Mesenchymal stem cell (in vitro differentiated cells and primary cell): ENCODE measurements at regions not wholly inside any gene's neighbourhood (a gene's known extent, or its start where the extent isn't known, plus 50 kb on each side); places are given as distances from the start of the nearest gene placed in this dataset.

Experiments
- DNase-seq: peaks from one replicate; pipeline ENCODE4 v3.0.0-alpha.2; 2013
- H2AFZ ChIP-seq: one replicate; pipeline ENCODE4 v1.6.1; 2013; ENCODE audit warnings: low read depth, mild to moderate bottlenecking, control low read depth, inconsistent platforms, low read length, moderate library complexity
- H2AK5ac ChIP-seq: 2 replicates; pipeline ENCODE4 v1.6.1; 2013; ENCODE audit warnings: low read length, moderate library complexity, mild to moderate bottlenecking, inconsistent platforms; ENCODE audit not compliant: severe bottlenecking
- H2BK120ac ChIP-seq: one replicate; pipeline ENCODE4 v1.6.1; 2013; ENCODE audit warnings: low read depth, mild to moderate bottlenecking, inconsistent platforms, low read length, moderate library complexity
- H2BK12ac ChIP-seq, 2 experiments: one replicate each; pipeline ENCODE4 v1.6.1; 2013; ENCODE audit warnings: inconsistent platforms in 2 of 2, low read length in 2 of 2, mild to moderate bottlenecking in 2 of 2, moderate library complexity in 2 of 2, control low read depth in 1 of 2
- H2BK15ac ChIP-seq: one replicate; pipeline ENCODE4 v1.6.1; 2013; ENCODE audit warnings: mild to moderate bottlenecking, low read depth, inconsistent platforms; ENCODE audit not compliant: poor library complexity, severe bottlenecking
- H2BK5ac ChIP-seq: 2 replicates; pipeline ENCODE4 v1.6.1; 2013; ENCODE audit warnings: low read depth, mild to moderate bottlenecking, low read length, control low read depth, inconsistent platforms; ENCODE audit not compliant: poor library complexity, severe bottlenecking
- H3K14ac ChIP-seq, 2 experiments: one replicate each; pipeline ENCODE4 v1.6.1; 2013; ENCODE audit warnings: inconsistent platforms in 2 of 2, low read length in 2 of 2, control low read depth in 1 of 2, mild to moderate bottlenecking in 1 of 2, moderate library complexity in 1 of 2
- H3K18ac ChIP-seq, 2 experiments: one replicate each; pipeline ENCODE4 v1.6.1; 2013; ENCODE audit warnings: inconsistent platforms in 2 of 2, low read length in 2 of 2, control low read depth in 1 of 2, low read depth in 1 of 2, mild to moderate bottlenecking in 1 of 2
- H3K23ac ChIP-seq, 2 experiments: one replicate each; pipeline ENCODE4 v1.6.1; 2013; ENCODE audit warnings: inconsistent platforms in 2 of 2, low read length in 2 of 2, mild to moderate bottlenecking in 2 of 2, moderate library complexity in 2 of 2, control low read depth in 1 of 2
- H3K27ac ChIP-seq: 2 replicates; pipeline ENCODE4 v1.5.1; 2013; ENCODE audit warnings: mild to moderate bottlenecking, moderate library complexity, low read length, control low read depth, inconsistent platforms; ENCODE audit not compliant: poor library complexity, severe bottlenecking
- H3K27me3 ChIP-seq, 2 experiments: 2 replicates each; pipeline versions ENCODE4 v1.6.1 to v1.7.0; 2013; ENCODE audit warnings: low read length in 2 of 2, mild to moderate bottlenecking in 2 of 2, moderate library complexity in 2 of 2, control low read depth in 1 of 2, inconsistent platforms in 1 of 2; ENCODE audit not compliant: control insufficient read depth in 1 of 2, insufficient read depth in 1 of 2
- H3K36me3 ChIP-seq, 2 experiments: 2 replicates each; pipeline versions ENCODE4 v1.6.1 to v1.7.0; 2013; ENCODE audit warnings: low read length in 2 of 2, control low read depth in 1 of 2, inconsistent platforms in 1 of 2, low read depth in 1 of 2, mild to moderate bottlenecking in 1 of 2; ENCODE audit not compliant: insufficient read depth in 2 of 2, control insufficient read depth in 1 of 2
- H3K4ac ChIP-seq, 2 experiments: one replicate each; pipeline ENCODE4 v1.6.1; 2013; ENCODE audit warnings: inconsistent platforms in 2 of 2, low read length in 2 of 2, mild to moderate bottlenecking in 2 of 2, moderate library complexity in 2 of 2, control low read depth in 1 of 2, low read depth in 1 of 2
- H3K4me1 ChIP-seq: 2 replicates; pipeline ENCODE4 v1.6.1; 2013; ENCODE audit warnings: low read depth, low read length, control low read depth; ENCODE audit not compliant: control insufficient read depth, insufficient read depth
- H3K4me2 ChIP-seq: 2 replicates; pipeline ENCODE4 v1.6.1; 2013; ENCODE audit warnings: low read length, mild to moderate bottlenecking, inconsistent platforms; ENCODE audit not compliant: poor library complexity, severe bottlenecking
- H3K4me3 ChIP-seq, 2 experiments: 2 replicates each; pipeline versions ENCODE4 v1.5.1 to v1.7.0; 2013; ENCODE audit warnings: low read length in 2 of 2, mild to moderate bottlenecking in 2 of 2, control low read depth in 1 of 2, low read depth in 1 of 2; ENCODE audit not compliant: insufficient read depth in 1 of 2
- H3K79me1 ChIP-seq: replicated peaks from 2 replicates; pipeline ENCODE4 v1.6.1; 2013; ENCODE audit warnings: mild to moderate bottlenecking, control low read depth, low read length, inconsistent platforms; ENCODE audit not compliant: poor library complexity, severe bottlenecking
- H3K9ac ChIP-seq: 2 replicates; pipeline ENCODE4 v1.7.0; 2013; ENCODE audit warnings: mild to moderate bottlenecking, low read length, moderate library complexity
- H3K9me3 ChIP-seq: 2 replicates; pipeline ENCODE4 v1.7.0; 2013; ENCODE audit warnings: mild to moderate bottlenecking, low read length; ENCODE audit not compliant: control insufficient read depth
- H4K8ac ChIP-seq: one replicate; pipeline ENCODE4 v1.6.1; 2013; ENCODE audit warnings: inconsistent platforms, mild to moderate bottlenecking, low read length, moderate library complexity
- H4K91ac ChIP-seq: one replicate; pipeline ENCODE4 v1.6.1; 2013; ENCODE audit warnings: mild to moderate bottlenecking, low read length, inconsistent platforms
- WGBS: methylation state at CpG from one replicate; pipeline ENCODE4 v1.1.7; 2013; ENCODE audit warnings: mixed read lengths; 5-methylcytosine and 5-hydroxymethylcytosine counted together

DNA sequence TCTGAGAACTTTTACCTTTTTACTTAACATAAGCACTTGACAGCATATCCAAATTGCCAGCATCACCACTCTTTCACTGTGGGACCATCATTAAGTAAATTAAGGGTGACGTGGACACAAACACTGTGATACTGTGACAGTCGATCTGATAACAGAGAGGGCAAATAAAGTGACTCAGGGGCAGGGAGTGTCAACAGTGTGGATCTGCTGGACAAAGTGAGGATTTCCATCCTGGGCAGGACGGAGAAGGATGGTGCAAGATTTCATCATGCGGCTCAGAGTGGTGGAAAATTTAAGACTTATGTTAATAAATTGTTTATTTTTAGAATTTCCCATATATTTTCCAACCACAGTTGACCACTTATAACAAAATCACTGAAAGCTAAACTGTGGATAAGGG is 60.0 kb upstream of the WDFY2 start:
- no peak overlapping the region for H3K4me2 ChIP-seq
- H3K27me3 ChIP-seq = no peaks in the 10 kb centered on the region
- H3K18ac ChIP-seq = no peak overlapping the region
- no peak overlapping the region for H3K4ac ChIP-seq
- no peaks in the 10 kb centered on the region for H3K79me1 ChIP-seq
- no peaks in the 10 kb centered on the region for H3K9me3 ChIP-seq
- no peak overlapping the region for H2BK5ac ChIP-seq
- H3K23ac ChIP-seq = no peak overlapping the region
- no peak overlapping the region for H2BK120ac ChIP-seq
- H3K9ac ChIP-seq = no peak overlapping the region
- no peak overlapping the region for H4K8ac ChIP-seq
- no peak overlapping the region for H2BK15ac ChIP-seq
- no peak overlapping the region for H3K27ac ChIP-seq
- WGBS = 45% methylated on average over 3 of the region's 4 CpGs
- peak; percentile 61 for DNase-seq
- H3K36me3 ChIP-seq = no peaks in the 10 kb centered on the region
- no peak overlapping the region for H2AK5ac ChIP-seq
- H3K4me1 ChIP-seq = peaks cover 4% of the 10 kb centered on the region
- no peak overlapping the region for H2BK12ac ChIP-seq
- no peak overlapping the region for H2AFZ ChIP-seq
- H3K4me3 ChIP-seq = no peak overlapping the region
- H4K91ac ChIP-seq = no peak overlapping the region
- H3K14ac ChIP-seq = no peak overlapping the region

GRCh38 chr13:51524829-51525566 is 59.3 kb upstream of the WDFY2 start:
- no peak overlapping the region for H3K14ac ChIP-seq
- WGBS = 74% methylated on average over 4 of the region's 5 CpGs
- no peaks in the 10 kb centered on the region for H3K27me3 ChIP-seq
- no peak overlapping the region for H3K4me3 ChIP-seq
- no peak overlapping the region for H2AK5ac ChIP-seq
- H2BK5ac ChIP-seq = no peak overlapping the region
- H3K79me1 ChIP-seq = no peaks in the 10 kb centered on the region
- H2BK15ac ChIP-seq = no peak overlapping the region
- H2BK120ac ChIP-seq = no peak overlapping the region
- no peak overlapping the region for H3K4ac ChIP-seq
- H3K9ac ChIP-seq = no peak overlapping the region
- H2AFZ ChIP-seq = no peak overlapping the region
- H3K23ac ChIP-seq = no peak overlapping the region
- H3K18ac ChIP-seq = no peak overlapping the region
- H4K8ac ChIP-seq = no peak overlapping the region
- H3K9me3 ChIP-seq = no peaks in the 10 kb centered on the region
- H3K4me2 ChIP-seq = no peak overlapping the region
- H3K4me1 ChIP-seq = peaks cover 3% of the 10 kb centered on the region
- no peak overlapping the region for H3K27ac ChIP-seq
- no peaks in the 10 kb centered on the region for H3K36me3 ChIP-seq
- no peak overlapping the region for H2BK12ac ChIP-seq
- peak; percentile 65 for DNase-seq
- H4K91ac ChIP-seq = no peak overlapping the region

DNA sequence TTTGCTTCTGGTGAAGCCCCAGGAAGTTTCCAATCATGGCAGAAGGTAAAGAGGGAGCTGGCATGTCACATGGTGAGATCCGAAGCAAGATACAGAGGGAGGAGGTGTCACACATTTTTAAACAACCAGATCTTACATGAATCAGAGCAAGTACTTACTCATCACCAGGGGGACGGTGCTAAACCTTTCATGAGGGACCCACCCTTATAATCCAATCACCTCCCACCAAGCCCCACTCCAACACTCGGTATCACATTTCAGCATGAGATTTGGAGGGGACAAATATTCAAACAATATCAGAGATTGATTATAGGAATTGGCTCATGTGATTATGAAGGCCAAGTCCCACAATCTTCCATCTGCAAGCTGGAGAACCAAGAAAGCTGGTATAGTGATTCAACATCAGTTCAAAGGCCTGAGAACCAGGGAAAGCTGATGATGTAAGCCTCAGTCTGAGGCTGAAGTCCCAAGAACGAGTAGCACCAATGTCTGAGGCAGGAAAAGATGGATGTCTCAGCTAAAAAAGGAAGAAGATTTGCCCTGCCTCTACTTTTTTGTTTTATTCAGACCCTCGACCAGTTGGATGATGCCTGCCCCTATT is 58.6 kb upstream of the WDFY2 start:
- Histone ChIP-seq H3K9me3 (no peaks in the 10 kb centered on the region), H4K8ac (no peak overlapping the region), H2BK5ac (no peak overlapping the region), H3K14ac (no peak overlapping the region), H2BK15ac (no peak overlapping the region), H3K27me3 (no peaks in the 10 kb centered on the region), H2BK12ac (no peak overlapping the region), H3K36me3 (no peaks in the 10 kb centered on the region), H3K4me3 (no peak overlapping the region), H2BK120ac (no peak overlapping the region), H3K4me2 (no peak overlapping the region), H3K4ac (no peak overlapping the region), H3K23ac (no peak overlapping the region), H3K4me1 (no peaks in the 10 kb centered on the region), H3K27ac (no peak overlapping the region), H3K79me1 (no peaks in the 10 kb centered on the region), H2AK5ac (no peak overlapping the region), H3K18ac (no peak overlapping the region), H2AFZ (no peak overlapping the region), H3K9ac (no peak overlapping the region), H4K91ac (no peak overlapping the region)
- WGBS = 51% methylated on average over 4 of the region's 5 CpGs
- DNase-seq = peak; percentile 18

GRCh38 chr13:51526202-51526601 is 58.1 kb upstream of the WDFY2 start:
- Histone ChIP-seq H3K18ac (no peak overlapping the region), H2AFZ (no peak overlapping the region), H2BK12ac (peak overlapping the region in 1 of 2 experiments; percentile 52), H3K4me3 (no peak overlapping the region), H2BK5ac (no peak overlapping the region), H3K9ac (no peak overlapping the region), H3K79me1 (no peaks in the 10 kb centered on the region), H3K27ac (no peak overlapping the region), H4K91ac (no peak overlapping the region), H3K36me3 (no peaks in the 10 kb centered on the region), H3K4me2 (no peak overlapping the region), H2BK120ac (no peak overlapping the region), H3K23ac (no peak overlapping the region), H2BK15ac (no peak overlapping the region), H4K8ac (no peak overlapping the region), H3K4ac (no peak overlapping the region), H2AK5ac (no peak overlapping the region), H3K4me1 (no peaks in the 10 kb centered on the region), H3K27me3 (no peaks in the 10 kb centered on the region), H3K14ac (no peak overlapping the region), H3K9me3 (no peaks in the 10 kb centered on the region)
- 100% methylated on average over 1 of the region's 3 CpGs for WGBS
- DNase-seq = no peak
